GM18867 (cell line): ENCODE measurements at regions not wholly inside any gene's neighbourhood (a gene's known extent, or its start where the extent isn't known, plus 50 kb on each side); places are given as distances from the start of the nearest gene placed in this dataset.

Experiments
- ATAC-seq: cut with Tn5 transposase; IDR thresholded peaks from one replicate; pipeline ENCODE4 v1.9.1; 2021; ENCODE audit warnings: mild to moderate bottlenecking, moderate library complexity; ENCODE audit not compliant: unreplicated experiment

DNA sequence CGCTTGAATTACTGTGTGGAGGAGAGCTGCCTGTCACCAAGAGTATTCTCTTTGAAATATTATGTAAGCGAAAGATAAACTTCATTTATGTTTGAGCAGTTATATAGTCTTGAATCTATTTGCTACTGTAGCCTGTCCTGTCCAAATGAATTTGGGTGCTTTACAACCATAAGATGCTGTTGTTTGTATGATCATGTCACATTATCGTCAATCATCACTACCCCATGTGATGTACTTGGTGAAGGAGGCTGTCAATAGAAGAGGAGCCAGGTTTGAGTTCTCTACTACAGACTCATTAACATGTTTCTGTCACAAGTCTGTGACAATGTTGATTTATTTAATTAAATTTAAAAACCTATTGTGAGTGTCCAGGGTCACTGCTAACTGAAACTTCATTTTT is 403.3 kb upstream of the MEF2C start:
- no peak for ATAC-seq

- no peak for ATAC-seq
These were observed 400.9 kb upstream of the MEF2C start for GRCh38 chr5:89283728-89284493.

DNA sequence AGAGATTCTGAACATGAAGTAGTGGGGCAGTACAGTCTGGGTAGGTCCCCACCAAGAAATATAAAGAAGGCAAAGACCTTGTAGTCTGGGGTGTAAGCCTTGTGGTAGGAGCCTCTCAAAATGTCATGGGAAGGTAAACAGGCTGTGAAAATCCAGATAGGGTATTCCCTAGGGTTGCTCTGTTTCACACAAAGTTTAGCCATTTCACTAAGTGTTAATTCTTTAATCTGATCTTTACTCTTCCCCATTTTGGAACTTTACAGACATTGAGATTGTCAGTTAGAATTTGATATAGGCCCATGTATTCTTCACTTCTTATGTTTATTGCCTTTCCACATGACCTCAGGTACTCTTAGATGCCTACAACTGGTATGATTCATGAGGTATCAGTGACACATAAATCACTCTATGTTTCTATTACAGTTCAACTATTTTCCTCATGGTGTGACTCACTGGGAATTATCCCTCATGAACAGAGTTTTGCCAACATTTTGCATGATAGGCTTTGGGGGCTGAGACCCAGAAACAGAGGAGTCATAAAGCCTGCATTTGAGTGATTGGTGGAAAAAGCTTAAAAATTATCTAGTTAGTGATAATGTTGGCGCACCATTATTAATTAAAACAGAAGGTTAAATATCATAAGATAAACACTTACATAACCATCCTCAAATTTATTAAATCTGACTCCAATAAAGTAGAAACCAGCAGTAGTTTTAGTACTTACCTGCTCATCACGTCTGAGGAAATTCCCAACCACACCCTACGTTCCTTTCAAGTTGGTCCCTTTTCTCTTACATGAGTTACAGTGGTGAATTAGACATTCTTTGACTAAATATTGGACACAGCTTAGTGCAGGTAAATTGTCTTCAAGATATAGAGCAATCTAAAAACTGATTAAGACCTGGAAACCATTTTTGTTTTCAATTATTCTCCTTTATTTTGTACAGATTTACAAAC is 399.8 kb upstream of the MEF2C start:
- no peak for ATAC-seq

DNA sequence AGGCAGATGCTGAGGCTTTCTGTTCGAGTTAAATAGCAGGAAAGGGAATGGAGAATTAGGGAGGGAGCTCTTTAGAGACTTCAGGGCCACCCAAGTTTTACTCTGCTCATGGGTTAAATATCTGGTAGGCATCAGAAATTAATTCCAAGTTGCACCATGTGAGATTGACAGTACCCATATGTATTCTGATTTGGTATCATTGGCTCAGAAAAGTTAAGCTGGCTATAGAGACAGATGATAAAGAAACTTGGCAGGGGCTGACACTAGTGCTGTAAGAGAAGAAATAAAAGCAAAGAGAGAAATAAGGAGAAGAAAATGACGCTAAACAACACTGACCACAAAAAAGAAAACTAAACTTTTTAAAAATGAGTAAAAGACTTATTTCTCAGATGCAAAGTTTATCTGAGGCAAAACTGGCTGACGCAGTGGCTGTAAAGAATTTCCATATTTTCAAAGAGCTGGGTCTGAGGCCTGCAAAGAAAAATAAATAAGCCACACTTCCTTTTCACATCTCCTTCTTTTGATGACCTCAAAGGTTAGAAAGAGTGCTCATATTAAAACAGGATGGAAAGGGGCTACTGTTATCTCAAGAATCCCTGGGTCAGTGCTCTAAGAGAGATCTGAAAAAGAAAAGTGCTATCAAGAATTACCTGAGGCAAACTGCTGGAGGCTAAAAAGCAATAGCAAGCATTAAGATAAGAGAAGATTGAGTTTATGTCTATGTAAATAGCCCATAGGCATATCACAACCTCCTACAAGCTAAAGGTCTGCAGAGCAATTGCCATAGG is 399.0 kb upstream of the MEF2C start:
- ATAC-seq: no peak

DNA sequence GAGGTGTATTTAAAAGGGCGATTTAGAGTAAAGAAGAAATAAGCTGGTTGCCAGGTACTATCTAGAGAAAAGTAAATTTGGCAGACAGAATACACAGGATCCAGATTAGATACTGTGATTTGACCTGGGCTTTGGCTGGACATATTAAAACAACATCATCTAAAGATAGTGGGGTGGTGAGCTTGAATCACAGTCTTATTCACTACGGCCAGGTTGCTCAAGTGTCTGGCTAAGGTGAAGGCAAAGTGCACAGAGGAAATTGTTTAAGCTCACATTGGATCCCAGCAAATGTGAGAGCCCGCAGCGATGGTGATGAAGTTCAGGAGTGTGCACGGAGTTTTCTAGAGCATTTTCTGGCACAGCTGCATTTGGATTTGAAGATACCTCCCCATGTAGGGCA is 398.2 kb upstream of the MEF2C start:
- ATAC-seq: no peak

GRCh38 chr5:89280103-89281037 is 397.4 kb upstream of the MEF2C start:
- ATAC-seq: peak; percentile 51

DNA sequence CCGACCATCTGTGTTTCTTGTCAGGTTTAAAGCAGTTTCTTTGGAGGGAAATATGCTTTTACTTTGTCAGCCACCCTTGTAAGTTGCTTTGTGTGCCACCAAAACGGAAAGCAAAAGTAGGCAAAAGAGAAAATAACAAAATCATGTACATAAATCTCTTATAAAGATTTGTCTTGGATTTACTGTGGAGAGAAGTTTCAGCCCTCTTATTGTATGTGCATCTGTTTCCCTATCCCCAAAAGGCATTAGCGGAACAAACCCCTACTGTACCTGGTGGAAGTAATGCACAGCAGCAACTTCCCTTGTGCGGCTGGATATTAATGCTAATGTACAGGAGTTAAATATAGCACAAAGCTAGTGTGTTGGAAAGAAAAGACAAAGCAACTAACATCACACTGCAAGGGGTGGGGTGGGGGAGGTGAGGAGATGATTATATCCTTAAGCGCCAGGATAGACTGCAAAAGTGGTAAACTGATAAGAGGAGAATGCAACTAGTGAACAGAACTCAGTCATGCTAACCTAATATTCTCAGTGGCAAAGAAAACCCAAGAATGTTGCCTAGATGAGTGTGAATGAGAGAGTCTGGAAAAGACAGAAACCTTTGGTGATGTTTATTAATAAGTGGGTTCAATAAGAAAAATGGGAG is 396.5 kb upstream of the MEF2C start:
- ATAC-seq: no peak

DNA sequence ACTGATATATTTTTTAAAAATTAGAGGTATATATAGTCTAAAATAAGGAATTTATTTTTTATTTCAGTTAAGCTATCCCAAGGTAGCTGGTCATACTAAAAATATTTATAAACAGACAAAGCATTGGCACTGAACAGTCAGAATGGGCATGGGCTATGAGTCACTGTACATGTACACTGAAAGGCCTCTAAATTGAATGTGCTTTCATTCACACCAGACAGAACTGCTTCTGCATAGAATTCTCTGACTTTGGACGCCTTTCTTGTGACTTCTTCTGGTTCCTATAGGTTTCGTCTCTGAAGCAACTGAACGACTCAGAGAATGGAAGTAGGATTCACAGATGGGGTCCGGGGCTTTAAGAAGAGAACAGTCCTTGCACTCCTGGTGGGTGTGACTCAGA is 394.8 kb upstream of the MEF2C start:
- no peak for ATAC-seq

GRCh38 chr5:89276566-89277305 is 393.8 kb upstream of the MEF2C start:
- no peak for ATAC-seq

- no peak for ATAC-seq
These were observed 392.3 kb upstream of the MEF2C start for GRCh38 chr5:89275066-89275855.

- ATAC-seq: no peak
These were observed 390.3 kb upstream of the MEF2C start for GRCh38 chr5:89273289-89273688.

DNA sequence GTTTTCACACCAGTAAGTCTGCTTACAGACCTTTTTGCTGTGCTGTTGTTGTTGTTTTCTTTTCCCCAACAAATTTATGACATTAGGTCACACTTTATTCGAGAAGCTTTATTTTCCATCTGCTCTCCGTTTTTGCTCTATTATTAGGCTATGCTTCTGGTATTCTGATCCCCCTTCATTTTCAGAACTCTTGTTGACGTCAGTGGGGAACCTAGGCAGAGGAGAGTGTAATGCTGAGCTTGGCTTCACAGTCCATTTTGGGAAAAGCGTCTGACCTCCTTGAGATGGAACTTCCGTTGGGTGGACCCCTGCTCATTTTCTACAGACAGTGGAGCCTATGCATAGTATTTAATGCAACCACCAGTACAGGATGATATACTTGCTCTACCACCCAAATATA is 387.9 kb upstream of the MEF2C start:
- peak; percentile 5 for ATAC-seq

- ATAC-seq: no peak
These were observed 386.7 kb upstream of the MEF2C start for GRCh38 chr5:89269721-89270120.

DNA sequence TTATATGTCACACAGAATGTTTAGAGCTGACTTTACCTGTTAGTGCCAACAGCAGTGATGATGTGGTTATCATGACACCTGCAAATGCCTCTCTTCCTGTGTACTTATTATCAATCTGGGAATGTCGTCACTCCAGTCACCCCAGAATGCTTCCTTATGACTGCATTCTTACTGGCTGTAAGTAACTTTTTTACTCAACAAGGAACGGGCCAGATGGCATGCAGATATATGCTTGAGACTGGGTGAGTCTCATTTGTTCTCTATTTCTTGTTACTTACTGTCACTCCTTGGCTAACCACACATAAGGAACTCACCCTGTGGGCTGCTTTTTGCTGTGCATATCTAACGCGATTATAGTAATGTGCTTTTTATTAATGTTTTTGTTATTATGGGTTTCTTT is 385.5 kb upstream of the MEF2C start:
- peak; percentile 26 for ATAC-seq

GRCh38 chr5:89267788-89268187 is 384.8 kb upstream of the MEF2C start:
- ATAC-seq: no peak

GRCh38 chr5:89265511-89266179 is 382.7 kb upstream of the MEF2C start:
- ATAC-seq: no peak

DNA sequence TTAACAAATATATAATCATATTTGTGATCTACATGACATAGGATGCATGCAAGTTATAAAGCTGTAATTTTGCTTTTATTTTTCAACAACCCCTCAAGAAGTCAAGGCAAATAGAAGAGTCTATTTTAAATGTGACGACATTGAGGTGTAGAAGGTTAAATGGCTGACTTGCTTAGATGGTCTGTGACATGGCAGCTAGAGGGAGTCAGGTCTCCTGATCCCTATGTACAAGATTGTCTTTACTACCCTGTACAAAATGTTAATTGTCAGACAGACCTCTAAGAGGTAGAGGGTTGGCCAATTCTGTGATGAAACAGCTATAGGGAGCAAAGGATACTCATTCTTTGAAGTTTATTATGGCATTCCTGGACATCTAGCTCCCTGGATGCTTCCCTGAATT is 380.9 kb upstream of the MEF2C start:
- ATAC-seq: no peak

GRCh38 chr5:89262030-89262429 is 379.0 kb upstream of the MEF2C start:
- no peak for ATAC-seq
